Hepatocyte (in vitro differentiated cells): ENCODE measurements at regions not wholly inside any gene's neighbourhood (a gene's known extent, or its start where the extent isn't known, plus 50 kb on each side); places are given as distances from the start of the nearest gene placed in this dataset.

Experiments used
- DNase-seq: peaks from one replicate; pipeline ENCODE4 v3.0.0-alpha.2; 2016; ENCODE audit warnings: low spot score
- H2AFZ ChIP-seq: fragments of 200-600 bp; sonication (generic); 2 replicates; pipeline ENCODE4 v1.6.0; 2016; ENCODE audit warnings: antibody characterized with exemption, mild to moderate bottlenecking
- H3K27ac ChIP-seq: fragments of 200-600 bp; sonication (generic); 2 replicates; pipeline ENCODE4 v1.5.1; 2016; ENCODE audit warnings: mild to moderate bottlenecking
- H3K27me3 ChIP-seq: fragments of 200-600 bp; sonication (generic); 2 replicates; pipeline ENCODE4 v1.6.1; 2016
- H3K36me3 ChIP-seq: fragments of 200-600 bp; sonication (generic); replicated peaks from 2 replicates; pipeline ENCODE4 v1.5.1; 2016; ENCODE audit warnings: low read depth; ENCODE audit not compliant: insufficient read depth
- H3K4me1 ChIP-seq: fragments of 200-600 bp; sonication (generic); 2 replicates; pipeline ENCODE4 v1.5.1; 2016; ENCODE audit warnings: mild to moderate bottlenecking, moderate library complexity; ENCODE audit not compliant: insufficient read depth
- H3K4me2 ChIP-seq: fragments of 200-600 bp; sonication (generic); 2 replicates; pipeline ENCODE4 v1.6.0; 2016
- H3K4me3 ChIP-seq: fragments of 200-600 bp; sonication (generic); 2 replicates; pipeline ENCODE4 v1.5.1; 2016; ENCODE audit warnings: mild to moderate bottlenecking
- H3K79me2 ChIP-seq: fragments of 200-600 bp; sonication (generic); 2 replicates; pipeline ENCODE4 v1.6.0; 2017; ENCODE audit warnings: mild to moderate bottlenecking
- H3K9me2 ChIP-seq: fragments of 200-600 bp; sonication (generic); replicated peaks from 2 replicates; pipeline ENCODE4 v1.6.0; 2017; ENCODE audit warnings: mild to moderate bottlenecking; ENCODE audit not compliant: insufficient read depth
- H3K9me3 ChIP-seq: fragments of 200-600 bp; sonication (generic); 2 replicates; pipeline ENCODE4 v1.5.1; 2016; ENCODE audit warnings: low read depth, mild to moderate bottlenecking
- H4K20me1 ChIP-seq: fragments of 200-600 bp; sonication (generic); 2 replicates; pipeline ENCODE4 v1.6.0; 2016; ENCODE audit warnings: mild to moderate bottlenecking; ENCODE audit not compliant: insufficient read depth, poor library complexity, severe bottlenecking
- EZH2 ChIP-seq: fragments of 200-600 bp; sonication (generic); IDR thresholded peaks from 2 replicates; pipeline ENCODE4 v1.6.1; 2016; ENCODE audit warnings: antibody characterized with exemption, mild to moderate bottlenecking, borderline replicate concordance
- EZH2phosphoT487 ChIP-seq: fragments of 200-600 bp; sonication (generic); IDR thresholded peaks from one replicate; pipeline ENCODE4 v1.6.1; 2018; ENCODE audit warnings: antibody characterized with exemption, mild to moderate bottlenecking, low read depth, moderate library complexity; ENCODE audit not compliant: unreplicated experiment, severe bottlenecking
- WGBS: methylation state at CpG from one replicate; pipeline ENCODE4 v1.1.6; 2016; ENCODE audit warnings: low lambda C conversion rate; ENCODE audit errors: missing lambda C conversion rate; 5-methylcytosine and 5-hydroxymethylcytosine counted together
- TF ChIP-seq, protein P1 (sequence below): fragments of 200-600 bp; sonication (generic); IDR thresholded peaks from 2 replicates; pipeline ENCODE4 v1.5.1; 2016; ENCODE audit warnings: antibody characterized with exemption, mild to moderate bottlenecking; ENCODE audit not compliant: poor library complexity

DNA sequence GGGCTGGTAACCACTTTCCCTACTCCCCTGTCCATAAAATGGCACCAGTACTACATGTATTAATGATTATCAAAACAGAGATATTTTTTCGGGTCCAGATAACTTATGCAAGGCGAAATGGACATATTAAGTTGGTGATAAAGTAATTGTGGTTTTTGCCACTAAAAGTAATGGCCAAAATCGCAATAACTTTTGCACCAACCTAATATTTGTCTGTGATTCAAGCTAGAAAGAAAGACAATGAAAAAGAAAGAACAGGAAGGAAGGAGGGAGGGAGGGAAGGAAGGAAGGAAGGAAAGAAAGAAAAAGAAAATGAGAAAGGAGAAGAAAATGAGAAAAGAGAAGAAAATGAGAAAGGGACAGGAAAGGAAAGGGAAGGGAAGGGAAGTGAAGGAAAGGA is 922.9 kb downstream of the TBC1D32 start:
- Histone ChIP-seq H3K9me2 (no peaks in the 10 kb centered on the region), H3K27ac (no peak overlapping the region), H3K79me2 (no peaks in the 10 kb centered on the region), H3K4me1 (no peaks in the 10 kb centered on the region), H3K36me3 (no peaks in the 10 kb centered on the region), H3K27me3 (no peaks in the 10 kb centered on the region), H2AFZ (no peak overlapping the region), H3K4me3 (no peak overlapping the region), H4K20me1 (no peaks in the 10 kb centered on the region), H3K9me3 (no peaks in the 10 kb centered on the region), H3K4me2 (no peak overlapping the region)
- no peak for TF ChIP-seq EZH2
- TF ChIP-seq, protein P1, sequence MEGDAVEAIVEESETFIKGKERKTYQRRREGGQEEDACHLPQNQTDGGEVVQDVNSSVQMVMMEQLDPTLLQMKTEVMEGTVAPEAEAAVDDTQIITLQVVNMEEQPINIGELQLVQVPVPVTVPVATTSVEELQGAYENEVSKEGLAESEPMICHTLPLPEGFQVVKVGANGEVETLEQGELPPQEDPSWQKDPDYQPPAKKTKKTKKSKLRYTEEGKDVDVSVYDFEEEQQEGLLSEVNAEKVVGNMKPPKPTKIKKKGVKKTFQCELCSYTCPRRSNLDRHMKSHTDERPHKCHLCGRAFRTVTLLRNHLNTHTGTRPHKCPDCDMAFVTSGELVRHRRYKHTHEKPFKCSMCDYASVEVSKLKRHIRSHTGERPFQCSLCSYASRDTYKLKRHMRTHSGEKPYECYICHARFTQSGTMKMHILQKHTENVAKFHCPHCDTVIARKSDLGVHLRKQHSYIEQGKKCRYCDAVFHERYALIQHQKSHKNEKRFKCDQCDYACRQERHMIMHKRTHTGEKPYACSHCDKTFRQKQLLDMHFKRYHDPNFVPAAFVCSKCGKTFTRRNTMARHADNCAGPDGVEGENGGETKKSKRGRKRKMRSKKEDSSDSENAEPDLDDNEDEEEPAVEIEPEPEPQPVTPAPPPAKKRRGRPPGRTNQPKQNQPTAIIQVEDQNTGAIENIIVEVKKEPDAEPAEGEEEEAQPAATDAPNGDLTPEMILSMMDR: no peak
- no peak for TF ChIP-seq EZH2phosphoT487
- DNase-seq: no peak
- WGBS: 83% methylated on average over 3 of the region's 3 CpGs

DNA sequence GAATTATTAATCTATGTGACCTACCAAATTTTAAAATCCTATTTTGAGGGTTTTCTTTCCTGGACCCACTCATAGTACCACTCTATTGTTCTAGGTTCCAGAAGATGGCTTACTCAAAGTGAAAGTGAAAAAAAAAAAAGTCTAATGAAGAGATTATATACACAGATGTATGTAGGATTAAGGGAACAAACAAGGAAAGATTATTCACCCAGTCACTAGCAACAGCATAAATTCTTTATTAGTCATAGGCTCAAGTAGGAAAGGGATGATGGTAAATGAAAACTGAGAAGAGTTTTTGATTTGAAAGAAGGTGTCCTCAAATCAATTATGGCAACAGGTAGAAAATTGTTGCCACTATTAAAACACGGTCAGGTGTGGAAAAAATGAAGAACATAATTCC is 923.7 kb downstream of the TBC1D32 start:
- no peak for TF ChIP-seq EZH2phosphoT487
- TF ChIP-seq, protein P1: no peak
- TF ChIP-seq EZH2: no peak
- H3K36me3 ChIP-seq: no peaks in the 10 kb centered on the region
- H3K9me3 ChIP-seq: no peaks in the 10 kb centered on the region
- H3K27me3 ChIP-seq: no peaks in the 10 kb centered on the region
- no peaks in the 10 kb centered on the region for H3K79me2 ChIP-seq
- no peak for DNase-seq
- no peak overlapping the region for H3K27ac ChIP-seq
- no peak overlapping the region for H3K4me2 ChIP-seq
- no peaks in the 10 kb centered on the region for H4K20me1 ChIP-seq
- no peaks in the 10 kb centered on the region for H3K4me1 ChIP-seq
- no peak overlapping the region for H2AFZ ChIP-seq
- 97% methylated on average over 1 of the region's 1 CpG for WGBS
- H3K9me2 ChIP-seq: no peaks in the 10 kb centered on the region
- no peak overlapping the region for H3K4me3 ChIP-seq

DNA sequence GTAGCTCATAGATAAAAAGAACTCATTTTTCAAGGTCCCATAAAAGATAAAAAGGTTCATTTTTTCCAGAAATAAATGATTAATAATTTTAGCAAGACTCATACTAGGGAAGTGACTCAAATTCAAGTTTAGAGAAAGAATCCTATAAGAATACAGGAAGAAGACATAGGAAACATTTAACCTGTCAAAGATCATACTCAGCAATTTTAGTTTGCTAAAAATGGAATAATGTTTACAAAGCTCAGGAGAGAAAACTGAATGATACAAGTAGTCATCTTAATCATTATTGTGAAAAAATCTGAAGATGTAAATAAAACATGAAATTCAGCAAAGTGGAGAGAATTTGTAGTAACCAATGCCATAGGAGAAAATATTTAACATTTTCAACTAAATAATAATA is 926.6 kb downstream of the TBC1D32 start:
- no peak overlapping the region for H3K4me3 ChIP-seq
- H3K9me3 ChIP-seq: no peaks in the 10 kb centered on the region
- no peak overlapping the region for H2AFZ ChIP-seq
- TF ChIP-seq, protein P1: no peak
- TF ChIP-seq EZH2 (no peak), EZH2phosphoT487 (no peak)
- H3K4me1 ChIP-seq: no peaks in the 10 kb centered on the region
- H3K36me3 ChIP-seq: no peaks in the 10 kb centered on the region
- H3K9me2 ChIP-seq: no peaks in the 10 kb centered on the region
- no peak overlapping the region for H3K4me2 ChIP-seq
- DNase-seq: no peak
- H4K20me1 ChIP-seq: no peaks in the 10 kb centered on the region
- no peaks in the 10 kb centered on the region for H3K79me2 ChIP-seq
- no peak overlapping the region for H3K27ac ChIP-seq
- H3K27me3 ChIP-seq: no peaks in the 10 kb centered on the region

DNA sequence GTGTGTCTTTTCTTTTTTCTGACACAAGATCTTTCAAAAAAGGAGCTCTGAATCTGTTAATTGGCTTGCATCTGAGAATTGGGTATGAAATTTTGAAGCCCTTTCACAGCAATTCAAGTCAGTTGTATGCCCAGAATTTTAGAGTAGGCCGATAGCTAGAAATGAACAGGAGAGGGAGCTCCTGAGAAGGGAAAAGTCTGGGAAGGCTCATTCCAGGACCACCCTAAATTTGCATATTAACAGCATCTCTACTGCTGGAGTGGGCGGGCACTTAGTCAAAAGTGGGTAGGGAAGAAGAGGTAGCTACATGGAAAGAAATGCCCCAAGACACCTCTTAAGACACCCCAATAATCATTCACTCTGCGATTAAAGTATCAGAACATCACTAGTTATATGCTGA is 928.3 kb downstream of the TBC1D32 start:
- TF ChIP-seq, protein P1: no peak
- TF ChIP-seq EZH2 (no peak), EZH2phosphoT487 (no peak)
- no peak overlapping the region for H3K27ac ChIP-seq
- no peak for DNase-seq

More for the DNA sequence above, 928.3 kb downstream of the TBC1D32 start:
- H3K27me3 ChIP-seq: no peaks in the 10 kb centered on the region
- no peaks in the 10 kb centered on the region for H3K4me1 ChIP-seq
- no peak overlapping the region for H3K4me3 ChIP-seq
- no peaks in the 10 kb centered on the region for H3K9me2 ChIP-seq
- H2AFZ ChIP-seq: no peak overlapping the region
- no peaks in the 10 kb centered on the region for H3K9me3 ChIP-seq
- WGBS: 70% methylated on average over 3 of the region's 3 CpGs
- no peaks in the 10 kb centered on the region for H3K36me3 ChIP-seq
- H3K4me2 ChIP-seq: no peak overlapping the region
- H4K20me1 ChIP-seq: no peaks in the 10 kb centered on the region
- no peaks in the 10 kb centered on the region for H3K79me2 ChIP-seq
